ENCODE measurements at regions not wholly inside any gene's neighbourhood (a gene's known extent, or its start where the extent isn't known, plus 50 kb on each side); places are given as distances from the start of the nearest gene placed in this dataset.
"Not testable (repeated sequence)": the region's sequence is repeated elsewhere in the genome, so short reads cannot be mapped to it uniquely, and the experiment has no call there.

DNA sequence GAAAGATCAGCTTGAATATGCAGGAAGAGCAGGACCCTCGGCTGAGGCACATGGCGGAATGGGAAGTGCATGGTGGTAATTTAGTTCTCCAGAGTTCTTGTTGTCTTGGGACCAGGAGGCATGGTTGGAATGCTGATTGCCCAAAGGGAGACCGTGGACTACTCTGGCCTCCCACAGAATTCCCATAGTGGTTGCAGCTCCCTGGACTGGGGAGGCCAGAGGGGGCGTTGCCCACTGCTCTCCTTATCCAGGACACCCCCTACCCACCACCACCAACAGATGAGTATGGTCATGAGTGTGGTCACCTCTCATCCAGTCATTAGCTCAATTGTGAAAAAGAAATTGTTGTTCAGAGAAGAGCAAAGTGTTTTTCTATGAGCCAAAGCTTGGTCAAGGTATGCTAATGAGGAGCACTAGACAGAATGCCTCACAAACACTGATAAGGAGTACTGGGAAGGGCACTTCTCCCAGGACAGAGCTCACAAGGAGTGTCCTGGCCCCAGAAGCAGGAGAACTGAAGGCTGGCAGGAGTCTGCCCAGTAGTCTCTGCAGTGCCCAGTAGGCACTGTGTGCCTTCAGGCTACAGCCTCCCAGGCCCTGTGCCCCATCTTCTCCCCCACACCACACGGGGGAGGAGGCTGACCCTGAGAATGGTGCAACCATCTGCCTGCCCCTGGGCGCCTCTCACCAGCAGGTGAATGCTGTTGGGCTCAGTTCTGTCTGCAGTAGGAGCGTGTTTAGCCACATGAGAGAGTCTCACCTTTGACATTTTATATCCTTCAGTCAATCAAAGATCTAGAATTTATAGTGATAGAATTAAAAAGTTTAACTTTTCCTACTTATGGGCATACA lies 51.4 kb upstream of the NEK3 start:
- ATAC-seq; intact Hi-C loops (cut with micrococcal nuclease); DNase-seq: not testable (repeated sequence)
